Naive thymus-derived CD4-positive, alpha-beta T cell (primary cell): ENCODE measurements at regions not wholly inside any gene's neighbourhood (a gene's known extent, or its start where the extent isn't known, plus 50 kb on each side); places are given as distances from the start of the nearest gene placed in this dataset.

Source experiments
- ATAC-seq: fragments of 150-1000 bp; cut with Tn5 transposase; 2 replicates; pipeline ENCODE4 v1.10.0; 2021; ENCODE audit warnings: mild to moderate bottlenecking, moderate library complexity
- CTCF ChIA-PET: fragments of 350-600 bp; sonication (Branson Sonifier 250); formaldehyde crosslinking; loops from one replicate; lab custom pipeline; 2021; ENCODE audit warnings: antibody characterized with exemption; lab: Charles Lee
- POLR2A ChIA-PET: fragments of 350-600 bp; sonication (Branson Sonifier 250); formaldehyde crosslinking; loops from one replicate; lab custom pipeline; 2021; ENCODE audit warnings: antibody characterized with exemption, inconsistent platforms; lab: Charles Lee
- DNase-seq, 9 donors: peaks; one replicate each; pipeline versions ENCODE4 v3.0.0 to v3.0.0-alpha.2; 2020 to 2022; ENCODE audit warnings: mixed read lengths in 1 of 9
- H3K27ac ChIP-seq: one replicate; pipeline ENCODE4 v1.7.0; 2013; ENCODE audit warnings: mild to moderate bottlenecking, low read depth, low read length, moderate library complexity
- H3K27me3 ChIP-seq, 2 donors: one replicate each; pipeline ENCODE4 v1.7.0; 2013; ENCODE audit warnings: low read length in 2 of 2, mild to moderate bottlenecking in 2 of 2, moderate library complexity in 2 of 2; ENCODE audit not compliant: control insufficient read depth in 2 of 2, insufficient read depth in 2 of 2
- H3K36me3 ChIP-seq, 3 experiments: 1 replicate in 2 of 3; 2 replicates in 1 of 3; pipeline ENCODE4 v1.7.0; 2013; ENCODE audit warnings: low read length in 3 of 3, mild to moderate bottlenecking in 3 of 3, moderate library complexity in 1 of 3; ENCODE audit not compliant: insufficient read depth in 3 of 3, control insufficient read depth in 2 of 3
- H3K4me1 ChIP-seq, 2 donors: one replicate each; pipeline ENCODE4 v1.7.0; 2013; ENCODE audit warnings: low read length in 2 of 2, mild to moderate bottlenecking in 2 of 2, moderate library complexity in 1 of 2; ENCODE audit not compliant: control insufficient read depth in 2 of 2, insufficient read depth in 2 of 2
- H3K4me3 ChIP-seq: 2 replicates; pipeline ENCODE4 v1.7.0; 2013; ENCODE audit warnings: mild to moderate bottlenecking, low read length
- H3K9me3 ChIP-seq, 3 experiments: 1 replicate in 2 of 3; 2 replicates in 1 of 3; pipeline ENCODE4 v1.7.0; 2013; ENCODE audit warnings: low read length in 3 of 3; ENCODE audit not compliant: control insufficient read depth in 2 of 3
- H3K27ac Mint-ChIP-seq, 9 donors: one replicate each; pipeline ENCODE4 v1.8.0; 2020 to 2022; ENCODE audit warnings: mixed read lengths in 9 of 9, mild to moderate bottlenecking in 8 of 9, moderate library complexity in 5 of 9, inconsistent platforms in 2 of 9
- H3K27me3 Mint-ChIP-seq, 5 donors: one replicate each; pipeline ENCODE4 v1.8.0; 2021 to 2022; ENCODE audit warnings: mixed read lengths in 5 of 5, mild to moderate bottlenecking in 1 of 5
- H3K36me3 Mint-ChIP-seq, 5 donors: one replicate each; pipeline ENCODE4 v1.8.0; 2020 to 2022; ENCODE audit warnings: mixed read lengths in 5 of 5, mild to moderate bottlenecking in 3 of 5, inconsistent platforms in 1 of 5
- H3K4me1 Mint-ChIP-seq, 7 donors: one replicate each; pipeline ENCODE4 v1.8.0; 2020 to 2022; ENCODE audit warnings: mixed read lengths in 7 of 7, mild to moderate bottlenecking in 3 of 7, inconsistent platforms in 1 of 7
- H3K4me3 Mint-ChIP-seq, 10 donors: one replicate each; pipeline ENCODE4 v1.8.0; 2020 to 2022; ENCODE audit warnings: mild to moderate bottlenecking in 10 of 10, mixed read lengths in 10 of 10, moderate library complexity in 6 of 10, inconsistent platforms in 2 of 10
- H3K9me3 Mint-ChIP-seq, 11 donors: one replicate each; pipeline ENCODE4 v1.8.0; 2020 to 2022; ENCODE audit warnings: mixed read lengths in 11 of 11, mild to moderate bottlenecking in 4 of 11, inconsistent platforms in 1 of 11, moderate library complexity in 1 of 11
- intact Hi-C, 2 donors: fragments of 100-400 bp; cut with micrococcal nuclease; formaldehyde crosslinking; loops; one replicate each; pipeline ENCODE4 v1.15.1; 2023

DNA sequence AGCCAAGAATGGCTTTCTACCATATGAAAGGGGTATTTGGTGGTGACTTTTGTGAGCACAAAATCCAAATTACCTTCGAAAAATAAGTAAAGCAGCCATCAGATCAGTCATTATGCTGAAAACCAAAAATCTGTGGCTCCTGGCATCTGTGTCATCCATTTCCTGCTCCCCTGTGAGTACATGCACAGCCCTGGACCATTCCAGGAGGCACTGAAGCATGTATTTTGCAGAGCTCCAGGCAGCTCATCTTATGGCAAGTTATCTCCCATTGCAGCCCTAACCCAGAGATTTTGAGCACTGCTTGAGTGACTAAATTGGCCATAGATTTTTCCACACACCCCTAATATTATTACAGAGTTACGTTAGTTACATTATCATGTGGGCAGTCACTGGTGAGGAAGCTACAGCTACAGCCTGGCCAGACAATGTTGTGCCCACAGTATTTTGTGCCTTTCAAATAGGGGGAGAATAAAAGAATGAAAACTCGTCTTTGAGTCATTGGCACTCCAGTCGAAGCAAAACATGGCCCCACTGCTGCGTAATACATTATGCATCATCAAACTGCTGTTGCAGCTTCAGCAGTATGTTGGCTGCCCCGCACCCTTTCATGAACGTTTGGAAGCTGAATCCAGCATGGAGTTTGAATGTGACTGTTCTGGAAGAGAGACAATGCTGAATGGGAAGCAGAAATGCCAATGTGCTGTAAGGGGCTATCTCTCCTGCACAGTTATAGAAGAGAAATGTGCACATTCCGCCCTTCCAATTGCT, 702.2 kb downstream of the RNF144A start:
- ChIA-PET CTCF (no interaction called here), POLR2A (no interaction called here)
- Histone ChIP-seq H3K36me3 (no peaks in the 10 kb centered on the region), H3K27ac (no peak overlapping the region), H3K4me1 (no peaks in the 10 kb centered on the region), H3K27me3 (no peaks in the 10 kb centered on the region), H3K4me3 (no peak overlapping the region), H3K9me3 (no peaks in the 10 kb centered on the region)
- Mint-ChIP-seq H3K27ac (no peak overlapping the region), H3K4me1 (peaks cover 0 to 21% (median 0%) of the 10 kb centered on the region in 7 donors), H3K27me3 (no peaks in the 10 kb centered on the region), H3K4me3 (no peak overlapping the region), H3K9me3 (peaks cover 0 to 12% (median 5%) of the 10 kb centered on the region in 11 donors), H3K36me3 (peaks cover 0 to 10% (median 0%) of the 10 kb centered on the region in 5 donors)
- no peak for DNase-seq
- no peak for ATAC-seq
- intact Hi-C loops, result no loop called here

DNA sequence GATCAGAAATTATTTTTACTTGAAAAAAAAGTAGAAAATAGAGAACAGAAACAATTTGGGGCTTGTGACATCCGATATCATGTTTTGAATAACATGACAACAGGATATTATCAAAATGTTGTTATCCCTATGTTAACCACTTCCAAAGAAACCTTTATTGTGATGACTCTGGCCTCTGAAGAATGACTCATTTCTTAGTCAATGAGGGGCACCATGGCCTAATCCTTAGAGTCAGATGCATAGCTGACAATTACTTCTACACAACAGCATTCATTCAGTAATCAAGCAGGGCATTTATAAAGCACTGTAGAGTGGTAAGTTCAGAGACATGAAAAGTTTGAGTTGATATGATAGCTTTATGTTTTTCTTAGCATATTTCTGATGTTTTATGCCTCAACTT, 703.0 kb downstream of the RNF144A start:
- Mint-ChIP-seq H3K4me3 (no peak overlapping the region), H3K4me1 (peaks cover 0 to 21% (median 0%) of the 10 kb centered on the region in 7 donors), H3K36me3 (peaks cover 0 to 12% (median 0%) of the 10 kb centered on the region in 5 donors), H3K27ac (no peak overlapping the region), H3K9me3 (peaks cover 0 to 12% (median 5%) of the 10 kb centered on the region in 11 donors), H3K27me3 (no peaks in the 10 kb centered on the region)
- DNase-seq (no peak), ATAC-seq (no peak)
- ChIA-PET POLR2A (no interaction called here), CTCF (no interaction called here)
- H3K27me3 ChIP-seq, result no peaks in the 10 kb centered on the region
- no peaks in the 10 kb centered on the region for H3K36me3 ChIP-seq
- H3K4me1 ChIP-seq, result no peaks in the 10 kb centered on the region
- H3K9me3 ChIP-seq, result no peaks in the 10 kb centered on the region
- no peak overlapping the region for H3K27ac ChIP-seq
- intact Hi-C loops, result no loop called here
- no peak overlapping the region for H3K4me3 ChIP-seq

DNA sequence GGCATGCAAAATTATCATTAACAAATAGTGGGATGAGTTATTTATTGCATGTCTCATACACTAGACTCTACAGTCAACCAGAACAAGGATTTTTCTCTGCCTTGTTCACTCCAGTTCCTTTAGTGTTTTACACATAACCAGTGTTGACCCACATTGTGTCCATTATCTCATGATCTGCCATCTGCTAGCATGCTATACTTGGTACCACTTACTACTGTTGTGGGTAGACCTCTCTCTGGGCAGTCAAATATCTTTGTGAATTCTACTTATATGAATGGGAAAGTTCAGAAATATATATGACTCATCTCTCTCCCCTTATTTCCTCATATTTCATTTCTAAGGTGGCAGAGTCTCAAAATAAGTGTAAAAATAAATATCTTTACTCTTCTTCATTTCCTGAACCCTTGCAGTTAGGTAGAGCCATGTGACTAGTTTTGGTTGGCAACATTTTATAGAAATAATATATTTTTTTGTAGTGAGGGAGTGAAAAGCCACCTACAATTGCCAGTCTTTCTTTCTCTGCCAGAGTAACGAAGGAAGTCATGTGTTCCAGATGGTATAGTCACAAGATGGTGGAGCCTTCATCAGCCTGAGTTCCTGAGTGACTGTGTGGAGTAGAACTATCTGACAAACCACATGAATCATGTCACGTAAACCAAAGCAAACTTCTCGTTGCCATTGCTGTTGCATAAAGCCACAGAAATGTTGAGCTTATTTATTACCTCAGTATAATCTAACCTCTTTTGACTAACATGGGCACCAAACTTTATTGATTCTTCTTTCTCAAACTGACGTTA, 704.0 kb downstream of the RNF144A start:
- ChIA-PET CTCF (no interaction called here), POLR2A (interaction anchor here (1.1 kb wide), 1 partner anchor 28 kb away, joined by 3 read pairs; no protein-coding TSS in a partner anchor)
- Histone ChIP-seq H3K4me1 (no peaks in the 10 kb centered on the region), H3K4me3 (no peak overlapping the region), H3K27ac (no peak overlapping the region), H3K36me3 (no peaks in the 10 kb centered on the region), H3K27me3 (no peaks in the 10 kb centered on the region), H3K9me3 (no peaks in the 10 kb centered on the region)
- peaks cover 0 to 12% (median 5%) of the 10 kb centered on the region in 11 donors for H3K9me3 Mint-ChIP-seq
- ATAC-seq (no peak), DNase-seq (no peak)
- no peaks in the 10 kb centered on the region for H3K27me3 Mint-ChIP-seq
- peaks cover 0 to 10% (median 0%) of the 10 kb centered on the region in 5 donors for H3K36me3 Mint-ChIP-seq
- no peak overlapping the region for H3K4me3 Mint-ChIP-seq
- H3K27ac Mint-ChIP-seq, result no peak overlapping the region
- peaks cover 0 to 23% (median 4%) of the 10 kb centered on the region in 7 donors for H3K4me1 Mint-ChIP-seq
- intact Hi-C loops, result no loop called here

DNA sequence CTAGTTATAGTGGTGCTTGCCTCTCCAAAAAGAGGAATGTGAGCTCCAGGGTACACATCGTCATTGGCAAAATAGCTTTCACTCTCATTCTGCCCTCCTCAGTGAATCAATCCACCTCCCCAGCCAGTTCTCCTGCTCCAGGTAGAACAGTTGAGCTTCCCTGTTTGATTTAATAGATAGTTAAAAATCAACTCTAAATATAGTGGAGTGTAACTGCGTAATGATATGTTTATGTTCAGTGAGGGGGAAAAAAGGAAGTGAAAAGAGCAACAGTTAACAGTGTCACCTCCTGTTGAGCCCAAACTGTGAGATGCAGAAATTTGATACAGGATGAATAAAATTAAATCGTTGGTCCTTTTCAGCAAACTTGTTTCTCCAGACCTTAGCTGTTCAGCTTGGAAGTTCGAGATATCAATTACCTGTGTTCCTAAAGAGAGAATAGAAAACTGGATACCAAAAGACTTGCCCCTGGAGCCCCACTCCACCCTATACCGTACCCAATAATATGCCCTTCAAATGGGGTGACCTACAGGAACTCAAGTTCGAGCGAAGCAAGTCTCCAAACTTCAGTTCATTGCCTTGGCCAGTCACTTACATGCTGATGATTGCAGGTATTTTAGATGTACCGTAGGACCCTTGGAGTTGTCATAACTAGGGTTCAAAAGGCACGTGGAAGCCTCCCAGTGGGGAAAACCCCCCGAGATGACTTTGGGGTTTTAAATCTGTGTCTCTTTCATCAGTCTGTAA, 708.4 kb downstream of the RNF144A start:
- ATAC-seq (peak; percentile 38), DNase-seq (no peak)
- CTCF ChIA-PET, result no interaction called here
- peaks cover 0 to 12% (median 4%) of the 10 kb centered on the region in 7 donors for H3K4me1 Mint-ChIP-seq
- no peaks in the 10 kb centered on the region for H3K27me3 Mint-ChIP-seq
- Histone ChIP-seq H3K4me3 (no peak overlapping the region), H3K4me1 (no peaks in the 10 kb centered on the region), H3K9me3 (no peaks in the 10 kb centered on the region), H3K27ac (no peak overlapping the region), H3K27me3 (no peaks in the 10 kb centered on the region), H3K36me3 (no peaks in the 10 kb centered on the region)
- POLR2A ChIA-PET, result no interaction called here
- H3K36me3 Mint-ChIP-seq, result peaks cover 0 to 10% (median 0%) of the 10 kb centered on the region in 5 donors
- peak overlapping the region in 3 of 10 donors; percentile 21 to 37 (median 33) for H3K4me3 Mint-ChIP-seq
- H3K27ac Mint-ChIP-seq, result peak overlapping the region in 2 of 9 donors; percentile 13 to 53
- intact Hi-C loops, result no loop called here
- peaks cover 0 to 13% (median 5%) of the 10 kb centered on the region in 11 donors for H3K9me3 Mint-ChIP-seq

DNA sequence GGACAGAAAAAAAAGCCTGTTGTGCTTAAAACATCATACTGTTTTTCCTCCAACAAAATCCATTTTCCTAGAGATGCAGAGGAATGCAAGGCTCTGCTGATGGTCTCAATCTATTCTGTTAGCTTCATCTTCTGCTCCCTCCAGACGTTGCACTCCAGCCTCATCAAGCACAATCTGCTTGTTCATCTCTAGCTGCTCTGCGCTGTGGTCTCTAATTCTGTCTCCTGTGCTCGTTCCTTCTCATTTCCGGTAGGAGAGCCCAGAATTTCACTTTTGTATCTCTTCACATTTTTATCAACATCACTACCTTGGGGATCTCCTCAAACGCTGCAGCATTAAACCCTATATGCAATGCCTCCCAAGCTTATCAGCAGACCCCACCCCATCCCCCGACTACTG, 708.9 kb downstream of the RNF144A start:
- H3K36me3 ChIP-seq, result no peaks in the 10 kb centered on the region
- H3K36me3 Mint-ChIP-seq, result peaks cover 0 to 11% (median 0%) of the 10 kb centered on the region in 5 donors
- no peaks in the 10 kb centered on the region for H3K4me1 ChIP-seq
- no peaks in the 10 kb centered on the region for H3K9me3 ChIP-seq
- POLR2A ChIA-PET, result no interaction called here
- no peak overlapping the region for H3K4me3 ChIP-seq
- CTCF ChIA-PET, result no interaction called here
- H3K27me3 ChIP-seq, result no peaks in the 10 kb centered on the region
- DNase-seq (no peak), ATAC-seq (no peak)
- H3K4me3 Mint-ChIP-seq, result no peak overlapping the region
- H3K27me3 Mint-ChIP-seq, result no peaks in the 10 kb centered on the region
- no peak overlapping the region for H3K27ac ChIP-seq
- intact Hi-C loops, result no loop called here
- peaks cover 0 to 10% (median 5%) of the 10 kb centered on the region in 11 donors for H3K9me3 Mint-ChIP-seq
- peaks cover 0 to 9% (median 4%) of the 10 kb centered on the region in 7 donors for H3K4me1 Mint-ChIP-seq
- H3K27ac Mint-ChIP-seq, result no peak overlapping the region

DNA sequence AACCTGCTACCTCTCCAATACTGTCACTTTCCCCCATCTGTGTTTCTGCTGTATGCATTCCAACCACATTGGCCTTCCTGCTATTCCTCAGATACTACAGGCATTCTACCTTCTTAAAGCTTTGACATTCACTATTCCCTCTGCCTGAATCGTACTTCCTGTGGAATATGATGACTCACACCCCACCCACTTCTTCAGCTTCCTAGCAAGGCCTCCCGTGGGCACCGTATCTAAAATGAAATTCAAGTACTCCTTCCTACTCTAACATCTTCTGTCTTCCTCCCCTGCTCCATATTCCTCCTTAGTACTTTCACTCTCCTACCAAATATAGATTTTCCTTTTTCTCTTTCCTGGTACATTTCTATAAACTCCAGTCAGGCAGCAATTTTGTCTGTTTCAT, 710.4 kb downstream of the RNF144A start:
- Mint-ChIP-seq H3K4me1 (peaks cover 0 to 6% (median 3%) of the 10 kb centered on the region in 7 donors), H3K36me3 (peaks cover 0 to 9% (median 0%) of the 10 kb centered on the region in 5 donors), H3K27ac (no peak overlapping the region)

More for the DNA sequence above, 710.4 kb downstream of the RNF144A start:
- Histone ChIP-seq H3K9me3 (no peaks in the 10 kb centered on the region), H3K36me3 (no peaks in the 10 kb centered on the region), H3K27me3 (no peaks in the 10 kb centered on the region), H3K4me1 (no peaks in the 10 kb centered on the region), H3K4me3 (no peak overlapping the region), H3K27ac (no peak overlapping the region)
- POLR2A ChIA-PET, result no interaction called here
- no peaks in the 10 kb centered on the region for H3K27me3 Mint-ChIP-seq
- no peak overlapping the region for H3K4me3 Mint-ChIP-seq
- CTCF ChIA-PET, result no interaction called here
- ATAC-seq (no peak), DNase-seq (no peak)
- intact Hi-C loops, result no loop called here
- H3K9me3 Mint-ChIP-seq, result peaks cover 0 to 8% (median 0%) of the 10 kb centered on the region in 11 donors
